ENCODE measurements at regions not wholly inside any gene's neighbourhood (a gene's known extent, or its start where the extent isn't known, plus 50 kb on each side); places are given as distances from the start of the nearest gene placed in this dataset.

- DNase-seq (ENCODE audit: low read depth): no peak
- TF ChIP-seq, protein P1, sequence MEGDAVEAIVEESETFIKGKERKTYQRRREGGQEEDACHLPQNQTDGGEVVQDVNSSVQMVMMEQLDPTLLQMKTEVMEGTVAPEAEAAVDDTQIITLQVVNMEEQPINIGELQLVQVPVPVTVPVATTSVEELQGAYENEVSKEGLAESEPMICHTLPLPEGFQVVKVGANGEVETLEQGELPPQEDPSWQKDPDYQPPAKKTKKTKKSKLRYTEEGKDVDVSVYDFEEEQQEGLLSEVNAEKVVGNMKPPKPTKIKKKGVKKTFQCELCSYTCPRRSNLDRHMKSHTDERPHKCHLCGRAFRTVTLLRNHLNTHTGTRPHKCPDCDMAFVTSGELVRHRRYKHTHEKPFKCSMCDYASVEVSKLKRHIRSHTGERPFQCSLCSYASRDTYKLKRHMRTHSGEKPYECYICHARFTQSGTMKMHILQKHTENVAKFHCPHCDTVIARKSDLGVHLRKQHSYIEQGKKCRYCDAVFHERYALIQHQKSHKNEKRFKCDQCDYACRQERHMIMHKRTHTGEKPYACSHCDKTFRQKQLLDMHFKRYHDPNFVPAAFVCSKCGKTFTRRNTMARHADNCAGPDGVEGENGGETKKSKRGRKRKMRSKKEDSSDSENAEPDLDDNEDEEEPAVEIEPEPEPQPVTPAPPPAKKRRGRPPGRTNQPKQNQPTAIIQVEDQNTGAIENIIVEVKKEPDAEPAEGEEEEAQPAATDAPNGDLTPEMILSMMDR (conservative IDR thresholded peaks at IDR 0.05; ENCODE audit: low read depth, low read length): no peak
- H3K4me3 ChIP-seq (ENCODE audit: low read depth, low read length): no peak overlapping the region
Measured at GRCh38 chr5:6832994-6833393, 119.8 kb downstream of the TENT4A start.

DNA sequence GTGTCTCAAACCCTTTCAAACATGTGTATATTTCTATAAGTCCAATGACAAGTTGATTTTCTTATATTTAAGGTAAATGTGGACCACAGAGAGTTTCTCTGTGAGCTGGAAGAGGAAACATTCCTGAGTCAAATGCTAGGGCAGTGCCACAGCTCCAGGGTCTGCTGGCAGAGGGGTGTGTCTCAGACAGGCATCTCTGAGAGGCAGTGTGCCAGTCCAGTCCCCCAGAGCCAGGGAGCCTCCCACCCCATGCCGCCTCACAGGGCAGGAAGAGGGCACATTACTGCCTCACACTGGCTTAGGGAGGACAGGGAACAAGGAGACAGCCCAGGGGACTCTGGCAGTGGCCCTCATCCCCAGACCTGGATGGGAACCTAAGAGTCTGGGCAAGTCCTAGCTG lies 120.2 kb downstream of the TENT4A start:
- DNase-seq (ENCODE audit: low read depth): no peak
- TF ChIP-seq, protein P1 (conservative IDR thresholded peaks at IDR 0.05; ENCODE audit: low read depth, low read length): no peak
- H3K4me3 ChIP-seq (ENCODE audit: low read depth, low read length): no peak overlapping the region

GRCh38 chr5:6837095-6837494 lies 123.9 kb downstream of the TENT4A start:
- no peak overlapping the region for H3K4me3 ChIP-seq (ENCODE audit: low read depth, low read length)
- TF ChIP-seq, protein P1 (conservative IDR thresholded peaks at IDR 0.05; ENCODE audit: low read depth, low read length): no peak
- DNase-seq (ENCODE audit: low read depth): no peak

DNA sequence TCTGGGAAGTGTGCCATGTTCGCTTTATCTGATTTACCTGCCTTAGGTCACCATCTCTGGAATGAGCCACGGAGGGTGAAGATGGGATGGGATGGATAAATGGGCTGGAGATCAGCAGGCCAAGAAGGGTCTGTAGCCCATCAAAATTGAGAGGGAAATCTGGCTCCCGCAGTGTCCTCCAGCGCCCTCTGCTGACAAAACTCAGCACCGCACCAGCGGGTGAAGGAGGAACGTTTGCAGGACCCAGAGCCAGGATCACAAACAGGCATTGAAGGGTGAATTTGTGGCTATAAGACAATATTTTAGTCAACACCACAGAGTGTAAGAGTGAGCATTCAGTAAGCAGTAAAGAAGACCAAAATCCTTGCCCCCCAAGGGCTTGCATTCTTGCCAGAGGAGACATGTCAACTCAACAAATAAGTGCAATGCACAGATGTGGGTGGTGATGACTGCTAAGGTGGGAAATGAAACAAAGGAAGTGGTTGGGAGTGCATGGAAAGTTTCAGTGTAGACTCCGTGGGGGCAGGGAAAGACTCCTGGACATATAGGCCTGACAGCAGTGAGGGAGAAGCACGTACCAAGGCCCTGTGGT lies 124.4 kb downstream of the TENT4A start:
- DNase-seq (ENCODE audit: low read depth): peak; percentile 3
- H3K4me3 ChIP-seq (ENCODE audit: low read depth, low read length): no peak overlapping the region
- TF ChIP-seq, protein P1 (conservative IDR thresholded peaks at IDR 0.05; ENCODE audit: low read depth, low read length): peak; percentile 57

DNA sequence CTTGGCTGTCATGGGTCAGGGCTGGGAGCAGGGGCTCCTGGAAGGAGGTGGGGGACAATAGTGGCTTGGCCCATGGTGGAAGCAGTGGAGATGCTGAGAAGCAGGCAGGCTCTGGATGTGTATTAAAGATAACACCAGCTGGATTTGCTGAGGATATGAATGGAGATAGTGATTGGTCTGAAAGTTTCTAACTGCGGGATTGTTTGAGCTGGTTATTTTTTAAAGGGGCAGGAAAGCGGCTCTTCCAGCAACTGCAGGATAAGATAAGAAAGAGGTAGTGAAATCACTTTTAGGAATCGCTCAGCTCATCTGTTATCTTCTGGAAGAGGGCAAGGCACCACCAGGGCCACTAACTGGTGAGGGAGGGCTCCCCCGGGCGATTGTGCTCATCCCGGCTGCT lies 125.5 kb downstream of the TENT4A start:
- H3K4me3 ChIP-seq (ENCODE audit: low read depth, low read length): no peak overlapping the region
- DNase-seq (ENCODE audit: low read depth): no peak
- TF ChIP-seq, protein P1 (conservative IDR thresholded peaks at IDR 0.05; ENCODE audit: low read depth, low read length): no peak

- no peak for DNase-seq (ENCODE audit: low read depth)
- no peak overlapping the region for H3K4me3 ChIP-seq (ENCODE audit: low read depth, low read length)
- TF ChIP-seq, protein P1 (conservative IDR thresholded peaks at IDR 0.05; ENCODE audit: low read depth, low read length): no peak
Measured at GRCh38 chr5:6840136-6840793, 127.0 kb downstream of the TENT4A start.

GRCh38 chr5:6843335-6843734 lies 130.1 kb downstream of the TENT4A start:
- TF ChIP-seq, protein P1 (conservative IDR thresholded peaks at IDR 0.05; ENCODE audit: low read depth, low read length): no peak
- DNase-seq (ENCODE audit: low read depth): no peak
- H3K4me3 ChIP-seq (ENCODE audit: low read depth, low read length): no peak overlapping the region

All from choroid plexus epithelial cell (primary cell).